GM13976 (cell line): ENCODE measurements at regions not wholly inside any gene's neighbourhood (a gene's known extent, or its start where the extent isn't known, plus 50 kb on each side); places are given as distances from the start of the nearest gene placed in this dataset.

ENCODE experiments used
- DNase-seq: peaks from one replicate; pipeline ENCODE4 v3.0.0; 2012; ENCODE audit warnings: low spot score
- CTCF ChIP-seq: IDR thresholded peaks from 2 replicates; pipeline ENCODE4 v1.5.1; 2012; ENCODE audit warnings: borderline replicate concordance, mild to moderate bottlenecking; ENCODE audit not compliant: insufficient read depth; ENCODE audit errors: extremely low read depth, missing control alignments, control extremely low read depth
- in situ Hi-C: fragments of 300-500 bp; cut with MboI; formaldehyde crosslinking; loops from one replicate; pipeline ENCODE4 v1.12.0; 2022; ENCODE audit warnings: low sequenced_read_pairs, mixed read lengths, inconsistent platforms; ENCODE audit not compliant: unreplicated experiment

GRCh38 chr17:71821511-71821910 lies 299.3 kb upstream of the SOX9 start:
- TF ChIP-seq CTCF = no peak
- in situ Hi-C loops = no loop called here
- DNase-seq = no peak

GRCh38 chr17:71824671-71825070 lies 296.1 kb upstream of the SOX9 start:
- in situ Hi-C loops = no loop called here
- no peak for TF ChIP-seq CTCF
- DNase-seq = no peak

GRCh38 chr17:71825687-71826086 lies 295.1 kb upstream of the SOX9 start:
- TF ChIP-seq CTCF = no peak
- in situ Hi-C loops = no loop called here
- no peak for DNase-seq

- DNase-seq = no peak
- no peak for TF ChIP-seq CTCF
- in situ Hi-C loops = no loop called here
Measured at GRCh38 chr17:71828182-71828596, 292.6 kb upstream of the SOX9 start.

GRCh38 chr17:71830866-71831265 lies 290.0 kb upstream of the SOX9 start:
- no peak for TF ChIP-seq CTCF
- in situ Hi-C loops = no loop called here
- no peak for DNase-seq

- DNase-seq = no peak
- TF ChIP-seq CTCF = no peak
- in situ Hi-C loops = no loop called here
Measured at GRCh38 chr17:71842986-71843385, 277.8 kb upstream of the SOX9 start.

- in situ Hi-C loops = no loop called here
- no peak for DNase-seq
- no peak for TF ChIP-seq CTCF
Measured at GRCh38 chr17:71845337-71845736, 275.5 kb upstream of the SOX9 start.
